ENCODE measurements at regions not wholly inside any gene's neighbourhood (a gene's known extent, or its start where the extent isn't known, plus 50 kb on each side); places are given as distances from the start of the nearest gene placed in this dataset.

DNA sequence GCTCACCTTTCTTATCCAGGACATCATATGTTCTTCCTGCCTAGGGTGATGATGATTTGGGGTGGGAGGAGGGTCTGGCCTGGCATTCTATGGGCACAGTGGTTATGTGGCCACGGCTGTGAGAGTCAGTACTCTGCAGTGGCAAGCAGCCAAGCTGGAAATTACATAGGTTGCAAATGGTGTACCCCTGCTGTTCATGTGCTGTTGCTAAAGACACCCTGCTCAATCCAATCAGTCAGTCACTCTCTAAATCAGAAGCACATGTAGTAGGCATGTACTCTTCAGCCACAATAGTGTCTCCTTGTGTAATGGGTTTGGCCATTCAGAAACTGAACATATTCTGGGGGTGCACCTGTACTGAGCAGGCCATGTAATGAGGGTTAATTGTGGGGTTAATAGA lies 449.1 kb upstream of the ANKRD30A start:
- TF ChIP-seq CTCF (IDR thresholded peaks at IDR 0.05) (no peak), POLR2A (IDR thresholded peaks at IDR 0.05) (no peak), POLR2AphosphoS5 (IDR thresholded peaks at IDR 0.05) (no peak), EP300 (IDR thresholded peaks at IDR 0.05) (no peak)

All from upper lobe of left lung (tissue), 4 donors.